ENCODE measurements at regions not wholly inside any gene's neighbourhood (a gene's known extent, or its start where the extent isn't known, plus 50 kb on each side); places are given as distances from the start of the nearest gene placed in this dataset.

- no peak for DNase-seq (ENCODE audit: low read depth in 3 of 3)
These were observed 87.9 kb upstream of the WDR1 start for GRCh38 chr4:10204401-10205058.

- no peak for DNase-seq (ENCODE audit: low read depth in 3 of 3)
These were observed 87.3 kb upstream of the WDR1 start for GRCh38 chr4:10203851-10204250.

GRCh38 chr4:10201381-10202223 lies 85.0 kb upstream of the WDR1 start:
- no peak for DNase-seq (ENCODE audit: low read depth in 3 of 3)

GRCh38 chr4:10200869-10201268 lies 84.3 kb upstream of the WDR1 start:
- no peak for DNase-seq (ENCODE audit: low read depth in 3 of 3)

- DNase-seq (ENCODE audit: low read depth in 3 of 3), result no peak
These were observed 81.8 kb upstream of the WDR1 start for GRCh38 chr4:10198365-10198764.

- no peak for DNase-seq (ENCODE audit: low read depth in 3 of 3)
These were observed 81.4 kb upstream of the WDR1 start for GRCh38 chr4:10197952-10198351.

- no peak for DNase-seq (ENCODE audit: low read depth in 3 of 3)
These were observed 79.6 kb upstream of the WDR1 start for GRCh38 chr4:10196191-10196590.

- no peak for DNase-seq (ENCODE audit: low read depth in 3 of 3)
These were observed 75.7 kb upstream of the WDR1 start for GRCh38 chr4:10192331-10192730.

GRCh38 chr4:10188400-10189004 lies 71.9 kb upstream of the WDR1 start:
- DNase-seq (ENCODE audit: low read depth in 3 of 3), result no peak

- no peak for DNase-seq (ENCODE audit: low read depth in 3 of 3)
These were observed 69.9 kb upstream of the WDR1 start for GRCh38 chr4:10186228-10187214.

- no peak for DNase-seq (ENCODE audit: low read depth in 3 of 3)
These were observed 69.1 kb upstream of the WDR1 start for GRCh38 chr4:10185518-10186227.

- no peak for DNase-seq (ENCODE audit: low read depth in 3 of 3)
These were observed 67.9 kb upstream of the WDR1 start for GRCh38 chr4:10184501-10184938.

GRCh38 chr4:10184041-10184440 lies 67.4 kb upstream of the WDR1 start:
- DNase-seq (ENCODE audit: low read depth in 3 of 3), result no peak

GRCh38 chr4:10183462-10183861 lies 66.9 kb upstream of the WDR1 start:
- no peak for DNase-seq (ENCODE audit: low read depth in 3 of 3)

- DNase-seq (ENCODE audit: low read depth in 3 of 3), result peak in 1 of 3 experiments; percentile 9
These were observed 66.1 kb upstream of the WDR1 start for GRCh38 chr4:10182446-10183424.

- DNase-seq (ENCODE audit: low read depth in 3 of 3), result no peak
These were observed 65.3 kb upstream of the WDR1 start for GRCh38 chr4:10181745-10182445.

GRCh38 chr4:10180927-10181744 lies 64.5 kb upstream of the WDR1 start:
- no peak for DNase-seq (ENCODE audit: low read depth in 3 of 3)

- no peak for DNase-seq (ENCODE audit: low read depth in 3 of 3)
These were observed 64.0 kb upstream of the WDR1 start for GRCh38 chr4:10180603-10180926.
